ENCODE measurements at regions not wholly inside any gene's neighbourhood (a gene's known extent, or its start where the extent isn't known, plus 50 kb on each side); places are given as distances from the start of the nearest gene placed in this dataset.

DNA sequence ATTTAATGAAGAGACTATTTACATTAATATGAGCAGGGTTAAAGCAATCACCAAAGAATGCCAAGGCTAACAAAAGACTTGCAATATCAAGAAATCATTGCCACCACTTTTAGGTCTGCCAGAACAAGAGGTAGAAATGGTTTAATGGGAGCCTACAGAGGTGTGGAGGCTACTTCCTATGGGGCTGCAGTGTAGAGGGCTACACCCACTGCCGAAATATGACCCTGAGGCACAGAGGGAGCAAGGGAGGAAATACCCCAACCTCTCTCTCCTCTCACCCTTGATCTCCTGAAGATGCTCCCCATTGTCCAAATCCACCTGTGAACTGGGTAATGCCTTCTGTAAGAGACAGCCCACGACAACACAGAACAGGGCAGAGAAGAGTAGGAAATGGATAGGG is 315.4 kb downstream of the SMAD2 start:
- TF ChIP-seq HEYL (CRISPR knock-in tag; IDR thresholded peaks at IDR 0.05) = no peak
- TF ChIP-seq POLR2A (IDR thresholded peaks at IDR 0.05; ENCODE audit: low read length) = no peak
- TF ChIP-seq MAZ (IDR thresholded peaks at IDR 0.05; ENCODE audit: borderline replicate concordance, low read depth, low read length) = no peak
- TF ChIP-seq ZFP36 (IDR thresholded peaks at IDR 0.05; ENCODE audit: borderline replicate concordance, partially characterized antibody) = no peak
- no peak for TF ChIP-seq MAFK (IDR thresholded peaks at IDR 0.05; ENCODE audit: partially characterized antibody)
- TF ChIP-seq NR3C1 (IDR thresholded peaks at IDR 0.05) = no peak
- TF ChIP-seq EP300 (IDR thresholded peaks at IDR 0.05) = no peak
- TF ChIP-seq REST (IDR thresholded peaks at IDR 0.05) = no peak
- TF ChIP-seq HDAC2 (IDR thresholded peaks at IDR 0.05) = no peak
- TF ChIP-seq ZC3H11A (IDR thresholded peaks at IDR 0.05) = no peak
- no peak for TF ChIP-seq RAD21 (conservative IDR thresholded peaks at IDR 0.05 in 1 of 2, IDR thresholded peaks at IDR 0.05 in 1 of 2)
- no peak for TF ChIP-seq FOXS1 (CRISPR knock-in tag; IDR thresholded peaks at IDR 0.05)
- no peak for TF ChIP-seq CHD4 (IDR thresholded peaks at IDR 0.05; ENCODE audit: borderline replicate concordance)
- TF ChIP-seq TP53 (CRISPR knock-in tag; IDR thresholded peaks at IDR 0.05) = no peak
- TF ChIP-seq HOXB5 (CRISPR knock-in tag; IDR thresholded peaks at IDR 0.05) = no peak
- no peak for TF ChIP-seq SMC3 (IDR thresholded peaks at IDR 0.05)
- TF ChIP-seq, protein P1, sequence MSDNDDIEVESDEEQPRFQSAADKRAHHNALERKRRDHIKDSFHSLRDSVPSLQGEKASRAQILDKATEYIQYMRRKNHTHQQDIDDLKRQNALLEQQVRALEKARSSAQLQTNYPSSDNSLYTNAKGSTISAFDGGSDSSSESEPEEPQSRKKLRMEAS (IDR thresholded peaks at IDR 0.05) = no peak
- no peak for TF ChIP-seq JUNB (IDR thresholded peaks at IDR 0.05)
- TF ChIP-seq FOSB (CRISPR knock-in tag; IDR thresholded peaks at IDR 0.05) = no peak
- no peak for TF ChIP-seq EHF (CRISPR knock-in tag; IDR thresholded peaks at IDR 0.05)
- WGBS (ENCODE audit: missing lambda C conversion rate) = 3% methylated on average over 2 of the region's 2 CpGs
- CTCF ChIA-PET = no interaction called here
- POLR2A ChIA-PET = no interaction called here
- DNase-seq (ENCODE audit: low read depth in 1 of 2, low spot score in 1 of 2) (no peak), ATAC-seq (no peak), FAIRE-seq (no peak)
- Histone ChIP-seq H3K9me3 (no peaks in the 10 kb centered on the region), H3K4me2 (no peak overlapping the region), H3K4me3 (no peak overlapping the region), H3K4me1 (no peaks in the 10 kb centered on the region), H3K27ac (no peak overlapping the region)

DNA sequence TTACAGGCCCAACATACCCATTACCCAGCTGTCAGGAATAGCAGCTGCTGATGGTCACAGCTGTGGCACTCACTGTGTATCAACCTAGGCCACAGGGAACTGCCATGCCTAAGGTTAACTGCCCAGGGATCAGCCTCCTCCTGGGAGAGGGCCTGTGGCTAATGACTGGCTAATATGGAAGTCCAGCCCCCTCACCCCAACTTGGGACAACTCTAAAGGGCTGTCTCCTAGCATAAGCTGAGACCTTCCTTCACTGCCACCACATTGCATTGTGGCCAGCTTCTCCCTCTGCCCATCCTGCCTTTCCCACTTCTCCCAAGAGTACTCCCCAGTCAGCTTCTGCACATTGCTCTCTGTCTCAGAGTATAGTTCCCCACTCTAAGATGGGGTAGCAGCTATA is 316.5 kb downstream of the SMAD2 start:
- no peak overlapping the region for H3K4me2 ChIP-seq
- ATAC-seq (no peak), DNase-seq (ENCODE audit: low read depth in 1 of 2, low spot score in 1 of 2) (no peak), FAIRE-seq (no peak)
- ChIA-PET POLR2A (no interaction called here), CTCF (no interaction called here)
- H3K9me3 ChIP-seq = no peaks in the 10 kb centered on the region
- no peak overlapping the region for H3K27ac ChIP-seq
- TF ChIP-seq KDM5A (IDR thresholded peaks at IDR 0.05) (no peak), MAZ (IDR thresholded peaks at IDR 0.05; ENCODE audit: borderline replicate concordance, low read depth, low read length) (no peak), SMC3 (IDR thresholded peaks at IDR 0.05) (no peak), NFE2L2 (conservative IDR thresholded peaks at IDR 0.05; ENCODE audit: low read length) (no peak), ELK1 (IDR thresholded peaks at IDR 0.05; ENCODE audit: low read depth, low read length) (no peak), EHMT2 (IDR thresholded peaks at IDR 0.05; ENCODE audit: low read depth) (no peak), POLR2A (IDR thresholded peaks at IDR 0.05; ENCODE audit: low read length) (no peak), ZNF302 (CRISPR knock-in tag; IDR thresholded peaks at IDR 0.05) (no peak), CHD4 (IDR thresholded peaks at IDR 0.05; ENCODE audit: borderline replicate concordance) (no peak), RARB (CRISPR knock-in tag; IDR thresholded peaks at IDR 0.05) (no peak)
- no peaks in the 10 kb centered on the region for H3K4me1 ChIP-seq
- H3K4me3 ChIP-seq = no peak overlapping the region

Measured in A549 (cell line).